GM12878 (cell line): ENCODE measurements at regions not wholly inside any gene's neighbourhood (a gene's known extent, or its start where the extent isn't known, plus 50 kb on each side); places are given as distances from the start of the nearest gene placed in this dataset.

Source experiments
- ATAC-seq: fragments of 200-7000 bp; cut with Tn5 transposase; 3 replicates; pipeline ENCODE4 v1.9.1; 2020; ENCODE audit warnings: mild to moderate bottlenecking, moderate library complexity
- BruUV-seq: library from RNA; stranded (reverse); fragments of 400-500 nt; replicated peaks from 2 replicates; lab custom pipeline; 2021; lab: Mats Ljungman, UMichigan
- CTCF ChIA-PET: fragments of 300-600 bp; sonication (Branson Sonifier 250); formaldehyde crosslinking; extraction: SDS; loops from one replicate; lab custom pipeline; 2021; ENCODE audit warnings: inconsistent platforms; lab: Yijun Ruan, JAX
- POLR2A ChIA-PET: fragments of 350-600 bp; formaldehyde crosslinking; extraction: SDS; loops from one replicate; lab custom pipeline; 2021; ENCODE audit warnings: inconsistent platforms; lab: Charles Lee
- RAD21 ChIA-PET: fragments of 300-600 bp; sonication (Branson Sonifier 250); formaldehyde crosslinking; loops from one replicate; lab custom pipeline; 2023; ENCODE audit warnings: antibody characterized with exemption; ENCODE audit not compliant: unreplicated experiment; lab: Charles Lee
- SMC1A ChIA-PET: fragments of 300-600 bp; sonication (Branson Sonifier 250); formaldehyde crosslinking; loops from one replicate; lab custom pipeline; 2023; ENCODE audit not compliant: unreplicated experiment, uncharacterized antibody; lab: Charles Lee
- DNase-seq: peaks from one replicate; pipeline ENCODE4 v3.0.0-alpha.2; 2011; ENCODE audit warnings: low read depth, low spot score
- FAIRE-seq: peaks from 3 replicates; lab custom pipeline; 2011; peaks lifted over from hg19 to GRCh38; lab: Jason Lieb, UNC
- H2AFZ ChIP-seq: 2 replicates; pipeline ENCODE4 v1.6.0; 2011; ENCODE audit warnings: low read depth, low read length, control low read depth; ENCODE audit not compliant: control insufficient read depth
- H3K27ac ChIP-seq: 2 replicates; pipeline ENCODE4 v1.5.1; 2011; ENCODE audit warnings: control low read depth; ENCODE audit not compliant: control insufficient read depth, insufficient read depth
- H3K27me3 ChIP-seq, 2 experiments: replicated peaks in 1 of 2; 2 replicates each; pipeline versions ENCODE4 v1.6.0 to v1.6.1; 2011; ENCODE audit warnings: low read length in 1 of 2; ENCODE audit not compliant: control insufficient read depth in 2 of 2, insufficient read depth in 2 of 2
- H3K36me3 ChIP-seq, 2 experiments: 2 replicates each; pipeline ENCODE4 v1.5.1; 2011; ENCODE audit warnings: low read length in 1 of 2; ENCODE audit not compliant: control insufficient read depth in 2 of 2, insufficient read depth in 2 of 2
- H3K4me1 ChIP-seq: 2 replicates; pipeline ENCODE4 v1.6.1; 2011; ENCODE audit warnings: mild to moderate bottlenecking, low read length, moderate library complexity, mixed read lengths; ENCODE audit not compliant: control insufficient read depth, insufficient read depth
- H3K4me2 ChIP-seq: 2 replicates; pipeline ENCODE4 v1.6.0; 2011; ENCODE audit warnings: control low read depth; ENCODE audit not compliant: control insufficient read depth, insufficient read depth
- H3K4me3 ChIP-seq: fragments of 200-600 bp; sonication (generic); 2 replicates; pipeline ENCODE4 v1.5.1; 2016
- H3K79me2 ChIP-seq: 2 replicates; pipeline ENCODE4 v1.6.0; 2011; ENCODE audit warnings: low read length; ENCODE audit not compliant: control insufficient read depth, insufficient read depth
- H3K9ac ChIP-seq: 2 replicates; pipeline ENCODE4 v1.8.0; 2011; ENCODE audit warnings: low read length, control low read depth, mixed read lengths; ENCODE audit not compliant: control insufficient read depth, insufficient read depth
- H3K9me3 ChIP-seq: replicated peaks from 3 replicates; pipeline ENCODE4 v1.5.1; 2011; ENCODE audit warnings: mild to moderate bottlenecking, low read length; ENCODE audit not compliant: control insufficient read depth, insufficient read depth
- H4K20me1 ChIP-seq: 2 replicates; pipeline ENCODE4 v1.6.0; 2011; ENCODE audit not compliant: control insufficient read depth, insufficient read depth
- CBX5 ChIP-seq: sonication (generic); IDR thresholded peaks from 2 replicates; pipeline ENCODE4 v1.6.1; 2016; ENCODE audit warnings: low read depth, moderate library complexity, mild to moderate bottlenecking, inconsistent platforms
- ESRRA ChIP-seq: IDR thresholded peaks from 2 replicates; pipeline ENCODE4 v1.6.1; 2012; ENCODE audit warnings: mild to moderate bottlenecking, low read length, improper control_type of control experiment
- FOXK2 ChIP-seq: fragments of 450-650 bp; IDR thresholded peaks from 2 replicates; pipeline ENCODE4 v1.6.1; 2017; ENCODE audit warnings: mild to moderate bottlenecking, moderate library complexity
- HCFC1 ChIP-seq: fragments of 150-350 bp; IDR thresholded peaks from 2 replicates; pipeline ENCODE4 v1.6.1; 2014; ENCODE audit warnings: low read length
- HDAC2 ChIP-seq: fragments of 200-600 bp; sonication (generic); IDR thresholded peaks from 2 replicates; pipeline ENCODE4 v1.6.1; 2017
- HDAC6 ChIP-seq: fragments of 200-600 bp; sonication (generic); IDR thresholded peaks from one replicate; pipeline ENCODE4 v1.8.0; 2017; ENCODE audit warnings: antibody characterized with exemption; ENCODE audit not compliant: unreplicated experiment
- MTA3 ChIP-seq: IDR thresholded peaks from 2 replicates; pipeline ENCODE4 v1.6.1; 2012; ENCODE audit warnings: low read length, inconsistent platforms, borderline replicate concordance
- NBN ChIP-seq: fragments of 450-650 bp; IDR thresholded peaks from 2 replicates; pipeline ENCODE4 v1.6.1; 2016
- NFYB ChIP-seq: IDR thresholded peaks from 2 replicates; pipeline ENCODE4 v1.6.1; 2011; ENCODE audit warnings: low read depth, mild to moderate bottlenecking, low read length, improper control_type of control experiment, moderate library complexity; ENCODE audit not compliant: insufficient read depth
- NRF1 ChIP-seq: conservative IDR thresholded peaks from 2 replicates; pipeline ENCODE4 v1.6.1; 2011; ENCODE audit warnings: mild to moderate bottlenecking, low read depth, low read length, improper control_type of control experiment
- PML ChIP-seq: IDR thresholded peaks from 2 replicates; pipeline ENCODE4 v1.6.1; 2012; ENCODE audit warnings: low read length, inconsistent platforms
- RCOR1 ChIP-seq: conservative IDR thresholded peaks from 2 replicates; pipeline ENCODE4 v1.6.1; 2012; ENCODE audit warnings: low read depth, low read length, improper control_type of control experiment
- RFX5 ChIP-seq: IDR thresholded peaks from 2 replicates; pipeline ENCODE4 v1.6.1; 2011; ENCODE audit warnings: low read depth, low read length, improper control_type of control experiment
- SIX5 ChIP-seq: IDR thresholded peaks from 2 replicates; pipeline ENCODE4 v1.6.1; 2011; ENCODE audit warnings: mild to moderate bottlenecking, low read depth, low read length, moderate library complexity; ENCODE audit not compliant: severe bottlenecking
- SMAD1 ChIP-seq: fragments of 450-650 bp; IDR thresholded peaks from 2 replicates; pipeline ENCODE4 v1.6.1; 2018; ENCODE audit warnings: mild to moderate bottlenecking, low read depth; ENCODE audit not compliant: partially characterized antibody
- SMC3 ChIP-seq: IDR thresholded peaks from 2 replicates; pipeline ENCODE4 v1.6.1; 2011; ENCODE audit warnings: low read length, improper control_type of control experiment, borderline replicate concordance
- TCF3 ChIP-seq: IDR thresholded peaks from 2 replicates; pipeline ENCODE4 v1.6.1; 2012; ENCODE audit warnings: low read depth, mild to moderate bottlenecking, low read length, borderline replicate concordance; ENCODE audit not compliant: insufficient read depth
- WGBS: methylation state at CpG from one replicate; pipeline ENCODE4 v1.1.6; 2016; ENCODE audit warnings: low lambda C conversion rate; ENCODE audit not compliant: insufficient replicate concordance, insufficient coverage; ENCODE audit errors: missing lambda C conversion rate; 5-methylcytosine and 5-hydroxymethylcytosine counted together
- in situ Hi-C: fragments of 300-500 bp; cut with MboI; formaldehyde crosslinking; loops from 9 replicates; pipeline ENCODE4 v1.14.3; 2018; ENCODE audit warnings: mixed read lengths
- intact Hi-C: fragments of 100-400 bp; cut with micrococcal nuclease; formaldehyde crosslinking; loops from one replicate; pipeline ENCODE4 v1.14.2; 2022; ENCODE audit not compliant: unreplicated experiment
- TF ChIP-seq, protein P1 (sequence below): fragments of 450-650 bp; IDR thresholded peaks from 2 replicates; pipeline ENCODE4 v1.6.1; 2016; ENCODE audit warnings: mild to moderate bottlenecking, moderate library complexity, borderline replicate concordance

DNA sequence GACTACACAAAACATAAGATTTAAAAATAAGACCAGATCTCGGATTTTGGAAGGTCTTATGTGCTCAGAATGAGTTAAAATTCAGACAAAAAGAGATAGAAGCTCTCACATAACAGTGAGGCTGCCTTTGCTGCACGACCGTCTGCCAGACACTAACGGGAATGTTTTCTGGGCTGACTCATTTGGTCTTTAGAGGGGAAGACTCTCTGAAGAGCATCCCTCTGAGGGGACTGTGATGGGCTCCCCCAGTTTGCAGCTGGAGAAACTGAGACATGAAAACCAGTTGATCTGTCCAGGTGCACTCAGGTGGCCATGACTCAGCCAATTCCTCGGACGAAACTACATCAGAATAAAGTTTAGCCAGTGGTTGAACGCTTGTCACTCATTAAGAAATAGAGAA, 153.9 kb downstream of the RNASET2 start (continued):
- no peak for TF ChIP-seq SIX5
- no peak for TF ChIP-seq HDAC6

DNA sequence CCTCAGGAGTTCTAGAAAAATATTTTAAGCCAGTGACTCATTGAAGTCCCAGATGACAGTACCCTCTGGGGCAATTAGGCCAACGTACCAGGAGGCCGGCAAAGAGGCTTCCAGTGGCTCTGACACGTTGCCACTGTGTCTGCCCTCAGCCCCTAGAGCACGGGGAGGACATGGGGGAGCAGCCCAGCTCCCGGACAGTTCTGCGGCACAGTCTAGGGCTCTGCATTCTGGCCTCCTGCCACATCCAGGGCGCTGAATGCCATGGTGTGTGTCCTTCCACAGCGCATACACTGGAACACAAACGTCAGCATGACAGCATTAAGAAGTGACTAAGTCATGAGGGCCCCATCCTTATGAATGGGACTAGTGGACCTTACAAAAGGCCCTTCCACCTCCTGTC, 156.2 kb downstream of the RNASET2 start:
- DNase-seq (no peak), FAIRE-seq (no peak), ATAC-seq (no peak)
- no peak overlapping the region for H2AFZ ChIP-seq
- no peaks in the 10 kb centered on the region for H3K36me3 ChIP-seq
- POLR2A ChIA-PET = no interaction called here
- no peak overlapping the region for H3K27ac ChIP-seq
- H3K9me3 ChIP-seq = peaks cover 2% of the 10 kb centered on the region; the same call in 1 of the 3 replicates
- RAD21 ChIA-PET = interaction anchor here (1.0 kb wide), 1 partner anchor 136 kb away, joined by 3 read pairs; no protein-coding TSS in a partner anchor
- no peaks in the 10 kb centered on the region for H3K79me2 ChIP-seq
- BruUV-seq = no TSS peak
- no peak overlapping the region for H3K4me3 ChIP-seq
- SMC1A ChIA-PET = interaction anchor here (1.8 kb wide), 1 partner anchor 188 kb away, joined by 5 read pairs; no protein-coding TSS in a partner anchor
- in situ Hi-C loops (no loop called here), intact Hi-C loops (no loop called here)
- H3K9ac ChIP-seq = no peak overlapping the region
- no peaks in the 10 kb centered on the region for H3K4me1 ChIP-seq
- H3K27me3 ChIP-seq = no peaks in the 10 kb centered on the region
- no peaks in the 10 kb centered on the region for H4K20me1 ChIP-seq
- 56% methylated on average over 8 of the region's 9 CpGs for WGBS
- TF ChIP-seq TCF3 (no peak), NBN (no peak), FOXK2 (no peak), MTA3 (no peak), HCFC1 (no peak), NFYB (no peak), SMC3 (no peak), NRF1 (no peak), CBX5 (no peak), RCOR1 (no peak), SMAD1 (no peak), PML (no peak), RFX5 (no peak), HDAC2 (no peak), ESRRA (no peak)
- TF ChIP-seq, protein P1, sequence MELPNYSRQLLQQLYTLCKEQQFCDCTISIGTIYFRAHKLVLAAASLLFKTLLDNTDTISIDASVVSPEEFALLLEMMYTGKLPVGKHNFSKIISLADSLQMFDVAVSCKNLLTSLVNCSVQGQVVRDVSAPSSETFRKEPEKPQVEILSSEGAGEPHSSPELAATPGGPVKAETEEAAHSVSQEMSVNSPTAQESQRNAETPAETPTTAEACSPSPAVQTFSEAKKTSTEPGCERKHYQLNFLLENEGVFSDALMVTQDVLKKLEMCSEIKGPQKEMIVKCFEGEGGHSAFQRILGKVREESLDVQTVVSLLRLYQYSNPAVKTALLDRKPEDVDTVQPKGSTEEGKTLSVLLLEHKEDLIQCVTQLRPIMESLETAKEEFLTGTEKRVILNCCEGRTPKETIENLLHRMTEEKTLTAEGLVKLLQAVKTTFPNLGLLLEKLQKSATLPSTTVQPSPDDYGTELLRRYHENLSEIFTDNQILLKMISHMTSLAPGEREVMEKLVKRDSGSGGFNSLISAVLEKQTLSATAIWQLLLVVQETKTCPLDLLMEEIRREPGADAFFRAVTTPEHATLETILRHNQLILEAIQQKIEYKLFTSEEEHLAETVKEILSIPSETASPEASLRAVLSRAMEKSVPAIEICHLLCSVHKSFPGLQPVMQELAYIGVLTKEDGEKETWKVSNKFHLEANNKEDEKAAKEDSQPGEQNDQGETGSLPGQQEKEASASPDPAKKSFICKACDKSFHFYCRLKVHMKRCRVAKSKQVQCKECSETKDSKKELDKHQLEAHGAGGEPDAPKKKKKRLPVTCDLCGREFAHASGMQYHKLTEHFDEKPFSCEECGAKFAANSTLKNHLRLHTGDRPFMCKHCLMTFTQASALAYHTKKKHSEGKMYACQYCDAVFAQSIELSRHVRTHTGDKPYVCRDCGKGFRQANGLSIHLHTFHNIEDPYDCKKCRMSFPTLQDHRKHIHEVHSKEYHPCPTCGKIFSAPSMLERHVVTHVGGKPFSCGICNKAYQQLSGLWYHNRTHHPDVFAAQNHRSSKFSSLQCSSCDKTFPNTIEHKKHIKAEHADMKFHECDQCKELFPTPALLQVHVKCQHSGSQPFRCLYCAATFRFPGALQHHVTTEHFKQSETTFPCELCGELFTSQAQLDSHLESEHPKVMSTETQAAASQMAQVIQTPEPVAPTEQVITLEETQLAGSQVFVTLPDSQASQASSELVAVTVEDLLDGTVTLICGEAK = no peak
- CTCF ChIA-PET = no interaction called here
- no peak overlapping the region for H3K4me2 ChIP-seq
